Fibroblast of skin of left biceps (primary cell): ENCODE measurements at regions not wholly inside any gene's neighbourhood (a gene's known extent, or its start where the extent isn't known, plus 50 kb on each side); places are given as distances from the start of the nearest gene placed in this dataset.
"Not testable (repeated sequence)": the region's sequence is repeated elsewhere in the genome, so short reads cannot be mapped to it uniquely, and the experiment has no call there.

Experiments
- DNase-seq, 2 experiments: peaks; one replicate each; pipeline ENCODE4 v3.0.0-alpha.2; 2013; ENCODE audit warnings: low read depth in 2 of 2

- DNase-seq, result no peak
Measured at GRCh38 chr6:152811785-152812184, 61.2 kb downstream of the VIP start.

DNA sequence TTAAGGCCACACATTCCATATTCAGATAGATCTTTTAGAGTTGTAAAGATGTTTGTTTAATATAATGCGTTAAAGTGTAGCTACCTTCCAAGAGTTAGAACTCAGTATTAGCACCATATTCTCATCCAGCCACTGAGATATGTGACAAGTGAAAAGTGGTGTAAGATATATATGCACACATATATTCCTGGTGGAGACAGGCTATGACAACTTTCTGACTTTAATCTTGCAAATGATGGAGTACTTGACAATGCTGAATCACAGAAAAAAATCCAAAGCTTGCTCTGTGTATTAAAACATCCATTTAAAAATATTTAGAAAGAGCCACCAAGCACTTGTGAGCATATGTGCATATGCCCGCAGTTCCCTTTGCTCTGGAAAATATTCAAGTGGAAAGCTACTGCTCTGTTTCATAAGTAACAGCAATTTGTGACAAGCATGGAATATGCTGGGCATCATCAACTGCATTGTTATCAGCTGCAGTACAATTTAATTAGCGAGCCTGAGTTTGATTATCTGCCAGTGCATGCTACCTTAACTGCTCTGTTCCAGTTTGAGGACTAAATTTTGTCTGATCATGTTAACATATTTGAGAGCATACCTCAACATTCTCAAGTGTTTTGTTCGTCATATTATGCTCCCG, 64.8 kb downstream of the VIP start:
- DNase-seq, result no peak

DNA sequence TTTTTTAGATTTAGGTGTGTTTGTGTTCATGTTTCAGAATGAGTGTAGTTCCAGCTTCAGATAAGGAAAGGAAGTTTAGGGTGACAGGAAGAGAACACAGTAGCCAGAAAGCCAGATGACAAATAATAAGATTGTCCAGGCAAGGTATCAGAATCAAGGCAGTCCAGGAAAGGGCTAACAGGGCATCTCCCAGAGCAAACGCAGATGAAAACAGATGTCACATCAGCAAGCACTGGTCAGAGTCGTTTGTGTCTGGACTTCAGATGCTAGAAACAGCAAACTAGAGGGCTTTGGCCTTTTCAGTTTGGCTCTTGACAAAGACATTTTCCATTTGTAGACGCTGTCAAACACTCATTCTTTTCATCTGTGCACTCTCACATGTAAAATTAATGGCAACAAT, 65.5 kb downstream of the VIP start:
- DNase-seq, result no peak

- no peak for DNase-seq
Measured at GRCh38 chr6:152821525-152821924, 70.9 kb downstream of the VIP start.

- no peak for DNase-seq
Measured at GRCh38 chr6:152824666-152825065, 74.1 kb downstream of the VIP start.

DNA sequence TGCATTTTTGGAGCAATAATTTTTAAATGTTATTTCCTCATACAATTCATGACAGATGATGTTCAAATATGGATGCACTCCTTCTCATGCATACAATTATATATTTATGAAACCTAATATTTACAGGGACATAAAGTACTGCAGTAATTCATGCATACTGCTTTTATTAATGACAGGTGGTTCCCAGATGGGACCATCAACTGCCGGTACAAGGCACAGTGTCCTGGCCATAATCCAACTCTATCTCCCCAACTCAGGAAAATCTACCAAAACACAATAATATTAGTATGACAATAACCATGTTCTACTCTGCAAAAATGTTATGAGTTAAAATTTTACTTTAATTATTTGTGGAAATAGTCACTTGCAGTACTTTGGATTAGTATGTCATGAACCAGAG, 77.8 kb downstream of the VIP start:
- DNase-seq, result no peak

- DNase-seq, result not testable (repeated sequence)
Measured at GRCh38 chr6:152834366-152834765, 83.8 kb downstream of the VIP start.

- DNase-seq, result no peak
Measured at GRCh38 chr6:152836523-152836922, 85.9 kb downstream of the VIP start.

DNA sequence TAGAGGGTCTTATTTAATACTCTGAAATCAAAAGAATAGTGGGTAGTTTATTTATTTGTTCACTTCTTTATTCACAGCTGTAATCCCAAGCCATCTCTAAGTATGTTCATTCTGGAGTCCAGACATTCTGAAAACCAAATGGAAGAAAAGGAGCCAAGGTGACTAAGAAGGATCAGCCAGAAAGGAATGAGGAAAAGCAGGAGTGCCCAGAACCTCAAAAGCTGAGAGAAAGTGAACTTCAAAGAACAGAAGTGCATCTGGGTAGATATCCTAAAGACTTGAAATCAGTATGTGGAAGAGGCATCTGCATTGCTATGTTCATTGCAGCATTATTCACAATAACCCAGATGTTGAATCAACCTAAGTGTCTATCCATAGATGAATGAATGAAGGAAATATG, 94.8 kb downstream of the VIP start:
- DNase-seq, result no peak

- no peak for DNase-seq
Measured at GRCh38 chr6:152846825-152847224, 96.2 kb downstream of the VIP start.

GRCh38 chr6:152848919-152849318, 98.3 kb downstream of the VIP start:
- no peak for DNase-seq

GRCh38 chr6:152854086-152854795, 103.6 kb downstream of the VIP start:
- no peak for DNase-seq

GRCh38 chr6:152858141-152858540, 107.5 kb downstream of the VIP start:
- no peak for DNase-seq

DNA sequence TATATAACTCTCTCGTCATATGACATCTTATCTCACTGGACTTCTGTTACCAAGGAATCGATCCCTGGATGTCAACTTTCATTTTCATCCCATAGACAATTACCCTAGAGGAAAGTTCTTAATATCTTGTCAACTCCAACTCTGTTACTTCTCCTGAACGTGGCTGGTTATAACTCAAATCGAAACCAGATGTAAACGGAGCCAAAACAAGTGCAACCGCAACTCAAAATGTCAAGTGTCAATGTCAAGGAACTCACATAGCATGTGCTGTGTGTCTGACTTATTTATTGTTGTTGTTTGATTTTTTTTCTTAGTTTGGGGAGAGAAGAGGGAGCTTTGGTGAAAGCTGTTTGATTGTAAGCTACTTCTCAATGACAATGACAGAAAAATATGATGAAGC, 108.6 kb downstream of the VIP start:
- DNase-seq, result no peak

DNA sequence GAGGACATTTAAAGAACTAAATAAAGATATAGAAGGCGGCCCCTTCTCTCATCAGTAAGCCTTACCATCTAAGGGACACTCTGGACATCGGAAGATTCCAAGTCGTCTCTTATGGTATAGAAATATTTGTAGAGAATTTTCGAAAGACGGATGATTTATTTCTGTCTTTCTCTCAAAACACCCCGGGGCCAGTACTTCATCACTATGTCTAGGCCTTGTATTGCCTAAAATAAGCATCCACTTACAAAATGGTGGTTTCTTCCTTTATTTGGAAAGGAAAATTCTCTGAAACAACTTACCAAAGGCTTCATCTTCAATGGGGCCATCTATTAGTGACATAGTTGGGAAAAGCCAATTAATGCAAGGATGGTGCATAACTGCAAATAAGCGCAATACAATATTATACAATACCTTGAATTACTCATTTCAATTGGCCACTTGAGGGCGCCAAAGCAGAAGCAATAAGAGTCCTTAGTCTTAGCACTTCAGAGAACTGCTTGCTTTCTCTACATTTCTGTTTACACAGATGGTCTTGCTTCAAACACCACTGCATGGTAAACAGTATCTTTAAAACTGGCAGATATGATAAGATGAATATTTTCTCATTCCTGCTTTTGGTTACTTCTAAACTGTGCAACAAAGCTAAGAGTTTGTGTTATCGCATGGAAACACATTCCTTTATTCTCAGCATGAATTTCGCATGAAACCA, 113.2 kb downstream of the VIP start:
- peak; percentile 29 to 32 for DNase-seq

- DNase-seq, result no peak
Measured at GRCh38 chr6:152874267-152874666, 108.6 kb downstream of the FBXO5 start.

DNA sequence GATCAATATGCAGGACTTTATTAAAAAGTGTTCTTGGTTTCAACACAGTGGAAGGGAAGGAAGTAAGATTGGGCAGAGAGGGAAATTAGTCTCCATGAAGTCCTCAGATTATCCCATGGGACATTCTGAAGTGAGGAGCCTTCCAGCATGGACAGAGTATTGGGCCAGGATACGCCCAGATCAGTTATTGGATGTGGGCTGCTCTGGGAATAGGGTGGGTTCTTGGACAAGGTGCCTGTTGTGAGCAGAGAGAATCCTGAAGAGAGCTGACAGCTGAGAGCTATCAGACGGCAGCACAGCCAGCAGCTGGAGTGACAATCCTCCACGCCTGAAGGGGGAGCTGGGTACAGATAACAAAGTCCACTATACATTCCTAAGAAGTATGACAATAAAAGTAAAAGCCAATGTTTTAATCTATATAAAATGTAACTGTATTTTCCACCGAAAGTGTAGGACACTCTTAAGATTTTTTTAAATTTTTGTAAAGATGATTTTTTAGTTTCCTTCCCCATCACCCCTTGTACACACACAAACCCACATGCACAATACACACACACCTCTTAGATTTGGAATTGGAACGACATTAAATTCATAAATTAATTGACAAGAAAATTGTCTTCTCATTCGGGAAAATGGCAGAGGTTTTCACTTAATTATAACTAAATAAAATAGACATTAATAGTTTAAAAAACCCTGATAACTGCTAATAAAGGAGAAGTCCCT, 107.8 kb downstream of the FBXO5 start:
- DNase-seq, result no peak

GRCh38 chr6:152879681-152880080, 103.2 kb downstream of the FBXO5 start:
- no peak for DNase-seq

DNA sequence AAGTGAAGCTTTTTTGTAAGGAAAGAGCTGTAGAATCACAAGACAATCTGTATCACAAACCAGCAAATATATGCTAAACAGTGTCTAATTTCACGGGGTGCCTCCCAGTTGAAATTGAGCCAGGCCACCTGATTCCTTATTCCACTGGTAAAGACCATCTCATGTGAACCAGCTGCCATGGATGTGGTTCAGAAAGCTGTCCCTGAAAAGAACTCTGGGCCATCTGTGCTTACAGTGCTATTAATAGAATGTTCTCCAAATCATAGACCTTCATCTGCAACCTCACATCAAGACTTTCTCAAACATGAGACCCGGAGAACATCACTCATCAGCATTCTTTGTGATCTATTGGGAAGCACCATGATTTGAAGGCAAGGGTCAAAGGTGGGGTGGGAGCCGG, 89.7 kb downstream of the FBXO5 start:
- no peak for DNase-seq

DNA sequence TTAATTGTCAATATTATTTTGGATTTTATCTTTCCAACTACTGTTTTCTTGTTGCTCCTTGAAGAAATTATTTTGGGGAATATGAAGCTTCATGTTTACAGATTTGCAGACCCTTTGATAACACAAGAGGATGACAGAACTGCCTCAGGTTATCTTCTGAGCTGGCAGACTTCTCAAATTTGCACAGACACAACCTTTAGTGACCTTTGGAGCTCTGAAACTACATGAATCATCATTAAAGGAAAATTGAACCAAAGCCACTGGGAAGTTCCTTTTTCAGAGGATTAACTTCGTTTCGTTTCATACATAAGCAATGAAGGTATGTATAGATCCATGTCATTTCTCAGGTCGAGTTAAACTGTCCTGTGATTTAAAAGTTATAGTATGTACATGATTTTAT, 85.9 kb downstream of the FBXO5 start:
- DNase-seq, result no peak

DNA sequence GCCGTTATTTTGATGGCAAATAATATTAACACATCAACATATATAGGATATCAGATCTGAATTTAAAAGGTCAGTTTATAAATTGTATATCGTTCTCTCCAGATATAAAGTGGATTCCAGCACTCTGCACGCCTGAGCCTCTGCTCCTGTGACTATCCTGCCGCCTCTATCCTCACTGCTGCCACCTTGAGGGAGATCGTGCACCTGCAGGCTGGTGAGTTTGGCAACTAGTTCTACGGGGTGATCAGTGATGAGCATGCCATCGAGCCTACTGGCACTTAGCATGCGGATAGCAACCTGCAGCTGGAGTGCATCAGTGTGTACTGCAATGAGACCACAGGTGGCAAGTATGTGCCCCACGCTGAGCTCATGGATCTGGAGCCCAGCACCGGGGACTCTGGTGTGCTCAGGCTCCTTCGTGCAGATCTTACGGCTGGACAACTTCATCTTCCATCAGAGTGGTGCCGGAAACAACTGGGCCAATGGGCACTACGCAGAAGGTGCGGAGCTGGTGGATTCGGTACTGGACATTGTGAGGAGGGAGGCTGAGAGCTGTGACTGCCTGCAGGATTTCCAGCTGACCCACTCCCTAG, 84.9 kb downstream of the FBXO5 start:
- peak; percentile 1 to 17 for DNase-seq

GRCh38 chr6:152904678-152905077, 78.2 kb downstream of the FBXO5 start:
- no peak for DNase-seq
